Endothelial cell of hepatic sinusoid (primary cell): ENCODE measurements at regions not wholly inside any gene's neighbourhood (a gene's known extent, or its start where the extent isn't known, plus 50 kb on each side); places are given as distances from the start of the nearest gene placed in this dataset.

Experiments used
- in situ Hi-C: cut with HindIII; loops from 2 replicates; pipeline ENCODE4 v1.10.0; 2017; ENCODE audit warnings: low sequenced_read_pairs

DNA sequence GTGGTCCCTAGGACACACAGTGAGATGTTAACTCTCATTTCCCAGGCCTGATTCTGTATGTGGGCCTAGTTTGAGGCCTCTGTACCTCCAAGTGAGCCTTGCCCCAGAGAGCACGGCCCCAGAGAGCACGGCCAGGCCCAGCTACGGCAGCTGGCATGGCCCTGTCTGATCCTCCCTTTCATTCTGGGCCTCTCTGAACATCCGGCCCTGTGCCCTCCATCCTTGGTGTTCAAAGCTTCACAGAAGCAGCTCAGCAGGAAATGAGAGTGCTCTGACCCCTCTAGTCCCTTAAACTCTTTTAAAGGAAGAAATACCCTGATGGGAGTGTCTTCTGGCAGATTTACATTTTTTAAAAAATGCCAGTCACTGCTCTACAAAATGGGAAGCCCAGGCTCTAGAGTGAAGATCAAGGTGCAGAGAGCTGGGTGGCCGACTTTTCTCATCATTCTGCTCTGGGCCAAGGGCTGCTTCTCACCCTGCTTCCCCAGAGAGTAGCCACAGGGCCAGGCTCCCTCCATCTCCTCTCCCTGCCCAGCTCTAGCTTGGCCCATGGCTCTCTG is 171.9 kb downstream of the RPS24 start:
- in situ Hi-C loops = no loop called here

DNA sequence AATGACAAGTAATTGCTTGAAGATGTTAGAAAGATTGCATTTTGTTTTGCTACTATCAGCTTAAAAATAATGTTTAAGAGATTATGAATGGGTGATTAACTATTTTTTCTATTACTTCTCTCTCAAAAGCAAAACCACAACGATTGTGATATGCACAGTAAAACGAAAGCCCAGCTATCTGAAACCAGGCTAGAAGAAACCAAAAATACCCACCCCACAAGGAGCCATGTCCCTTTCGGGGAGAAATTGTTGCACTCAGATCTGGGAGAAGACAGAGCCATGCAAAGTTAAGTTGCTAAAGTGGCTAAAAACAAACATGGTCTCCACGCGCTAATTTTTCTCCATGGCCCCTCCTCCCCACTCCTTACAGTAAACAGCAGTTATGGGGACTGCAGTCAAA is 173.6 kb downstream of the RPS24 start:
- in situ Hi-C loops = no loop called here

DNA sequence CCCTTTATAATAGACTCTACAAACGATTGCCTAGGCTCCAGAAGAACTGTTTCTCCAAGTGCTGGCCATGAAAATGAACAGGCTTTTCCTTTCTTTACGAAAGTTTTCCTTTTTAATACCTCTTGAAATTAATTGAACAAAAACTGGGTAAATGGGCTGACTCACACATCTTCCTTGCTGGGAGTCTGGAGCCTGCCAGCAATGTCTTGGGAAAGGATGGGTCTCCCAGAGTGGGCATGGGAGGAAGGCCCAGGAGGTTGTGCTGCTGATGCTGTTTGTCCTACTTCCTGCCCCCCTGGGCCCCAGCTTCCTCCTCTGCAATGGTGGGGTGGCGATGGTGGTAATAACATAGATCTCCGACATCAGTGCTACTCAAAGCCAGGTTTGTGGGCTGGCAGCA is 174.1 kb downstream of the RPS24 start:
- in situ Hi-C loops = no loop called here

DNA sequence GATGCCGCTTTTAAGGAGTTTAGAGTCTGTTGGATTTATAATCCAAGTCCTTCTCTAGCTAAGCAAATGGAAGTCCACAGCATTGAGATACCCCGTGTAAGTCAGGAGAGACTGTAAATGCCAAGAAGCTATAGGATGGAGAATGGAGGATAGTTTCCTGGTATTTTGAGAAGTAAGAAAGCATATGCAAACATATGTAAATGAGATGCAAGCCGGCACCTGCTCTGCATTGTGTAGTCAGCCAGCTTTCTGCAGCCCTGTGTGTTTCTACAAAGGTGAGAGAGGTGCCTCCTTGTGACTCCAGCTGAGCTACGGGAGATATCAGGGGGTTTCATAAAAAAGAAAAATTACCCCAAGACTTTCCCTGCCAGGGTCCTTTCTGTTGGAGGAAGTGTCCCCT is 176.3 kb downstream of the RPS24 start:
- in situ Hi-C loops = no loop called here

DNA sequence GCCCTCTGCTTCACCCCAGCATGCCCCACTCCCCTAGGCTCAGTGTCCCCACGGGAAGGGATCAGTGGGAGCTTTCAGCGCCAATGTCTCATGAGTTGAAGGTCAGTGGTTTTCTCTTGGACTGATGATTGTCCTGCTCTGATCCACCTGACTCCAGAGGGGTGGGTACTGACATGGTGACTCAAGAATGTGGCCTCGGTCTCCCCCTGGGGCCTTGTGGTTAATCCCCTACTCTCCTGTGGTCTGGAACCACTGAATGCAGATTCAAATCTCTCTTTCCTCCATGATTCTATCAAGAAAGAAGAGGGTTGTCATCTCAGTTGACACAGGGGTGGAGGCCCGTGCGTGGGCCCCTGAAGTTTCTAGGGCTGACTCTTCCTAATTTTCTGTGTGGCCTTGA is 176.9 kb downstream of the RPS24 start:
- in situ Hi-C loops = no loop called here

DNA sequence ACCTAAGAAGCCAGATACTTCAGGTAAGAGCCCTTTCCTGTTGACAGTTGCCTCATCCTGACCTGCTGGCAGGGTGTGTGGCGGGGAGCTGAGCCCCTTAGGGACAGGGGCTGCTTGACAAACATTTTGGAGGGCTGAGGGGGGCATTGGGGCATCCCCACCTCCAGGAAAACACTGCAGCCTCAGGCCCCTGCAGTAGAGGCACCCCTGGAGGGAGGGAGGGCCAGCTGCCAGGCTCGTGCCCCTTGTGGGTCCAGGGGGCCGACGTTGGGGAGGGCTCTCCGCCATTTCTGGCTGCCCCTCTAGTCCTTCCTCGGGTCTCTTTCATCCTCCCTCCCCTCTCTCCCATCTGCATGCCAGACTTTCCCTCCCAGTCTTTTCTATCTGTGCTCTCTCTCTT is 177.3 kb downstream of the RPS24 start:
- in situ Hi-C loops = no loop called here

DNA sequence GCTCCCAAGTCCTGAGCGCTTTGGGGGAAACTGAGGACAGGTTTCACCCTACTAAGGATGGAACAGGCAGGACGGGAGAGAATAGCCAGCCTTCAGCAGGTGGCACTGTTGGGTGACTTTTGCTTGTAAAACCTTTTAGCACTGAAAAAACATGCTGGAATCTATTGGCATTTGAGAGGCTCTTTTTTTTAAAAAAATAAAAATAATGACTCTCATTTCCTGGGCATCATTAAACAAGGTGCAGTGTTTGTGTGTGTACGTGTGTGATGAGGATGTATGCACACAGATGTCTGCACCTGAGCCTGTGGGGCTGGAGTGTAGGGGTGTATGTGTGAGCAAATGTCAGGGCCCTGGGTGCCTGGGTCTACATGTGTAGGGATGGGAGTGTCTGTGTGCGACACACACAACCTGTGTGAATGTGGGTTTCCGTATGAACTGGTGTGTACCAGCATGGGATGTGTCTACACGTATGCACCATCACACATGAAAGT is 177.9 kb downstream of the RPS24 start:
- in situ Hi-C loops = no loop called here

DNA sequence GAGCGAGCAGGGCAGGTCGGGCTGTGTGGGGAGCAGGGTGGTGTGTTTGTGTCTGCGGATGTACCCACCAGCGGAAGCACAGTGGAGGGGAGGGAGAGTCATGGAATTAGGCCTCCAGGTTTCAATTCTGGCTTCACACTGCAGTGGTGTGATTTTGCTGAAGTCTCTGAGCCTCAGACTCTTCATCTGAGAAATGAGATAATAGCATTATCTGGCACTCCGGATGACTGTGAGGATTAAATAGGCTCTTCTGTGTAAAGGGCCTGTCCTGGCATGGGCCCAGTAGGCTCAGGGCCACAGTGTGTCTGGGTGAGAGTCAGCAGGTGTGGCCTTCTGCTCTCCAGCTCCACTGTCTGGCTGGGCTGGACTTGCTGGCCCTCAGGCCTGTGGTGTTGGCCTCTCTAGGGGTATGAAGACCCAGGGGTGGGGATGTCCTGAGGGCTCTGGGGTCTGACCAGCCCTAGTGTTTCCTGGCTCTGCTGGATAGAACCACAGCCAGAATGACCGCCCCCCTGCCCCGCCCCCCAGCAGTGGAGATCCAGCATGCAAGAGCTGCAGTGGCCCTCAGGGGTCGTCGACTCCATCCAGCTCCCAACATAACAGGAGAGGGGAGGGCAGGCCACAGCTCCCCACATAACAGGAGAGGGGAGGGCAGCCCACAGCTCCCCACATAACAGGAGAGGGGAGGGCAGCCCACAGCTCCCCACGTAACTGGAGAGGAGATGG is 178.6 kb downstream of the RPS24 start:
- in situ Hi-C loops = no loop called here

DNA sequence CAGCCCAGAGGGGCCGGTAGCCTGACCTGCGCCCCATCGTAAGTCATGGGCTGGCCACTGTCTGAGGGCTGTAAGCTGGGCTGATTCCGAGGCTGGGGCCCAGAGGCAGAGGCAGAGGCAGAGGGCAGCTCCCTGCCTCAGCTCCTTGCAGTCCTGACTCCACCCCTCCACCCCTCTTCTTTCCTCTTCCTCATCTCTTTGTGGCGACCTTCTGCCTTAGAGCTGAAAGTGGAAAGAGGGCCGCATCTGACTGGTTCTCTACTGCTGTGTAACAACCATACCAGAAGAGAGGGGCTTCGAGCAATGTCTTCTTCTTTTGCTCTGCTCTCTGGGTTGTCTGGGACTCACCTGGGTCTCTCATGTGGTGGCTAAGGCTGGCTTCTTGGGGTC is 179.1 kb downstream of the RPS24 start:
- in situ Hi-C loops = no loop called here

DNA sequence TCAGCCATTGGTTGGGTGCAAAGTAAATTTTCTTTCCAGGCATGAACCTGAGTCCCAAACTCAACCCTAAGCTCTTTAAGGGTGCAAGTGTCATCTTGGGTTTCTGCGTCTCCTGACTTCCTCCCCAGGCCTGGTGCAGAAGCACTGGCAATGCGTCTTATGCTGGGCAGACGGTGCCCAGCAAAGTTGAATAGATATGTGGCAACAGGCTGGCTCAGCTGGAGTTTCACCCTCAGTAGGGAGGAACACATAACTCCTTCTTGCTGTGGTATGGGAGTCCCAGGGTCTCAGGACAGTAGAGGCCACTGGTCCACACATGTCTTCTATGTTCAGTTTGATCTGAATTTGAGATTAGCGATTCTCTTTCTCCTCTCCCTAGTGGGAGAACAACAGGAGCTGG is 181.3 kb downstream of the RPS24 start:
- in situ Hi-C loops = loop anchor here (5.0 kb wide), 1 partner anchor 87 kb away; no protein-coding TSS in a partner anchor

DNA sequence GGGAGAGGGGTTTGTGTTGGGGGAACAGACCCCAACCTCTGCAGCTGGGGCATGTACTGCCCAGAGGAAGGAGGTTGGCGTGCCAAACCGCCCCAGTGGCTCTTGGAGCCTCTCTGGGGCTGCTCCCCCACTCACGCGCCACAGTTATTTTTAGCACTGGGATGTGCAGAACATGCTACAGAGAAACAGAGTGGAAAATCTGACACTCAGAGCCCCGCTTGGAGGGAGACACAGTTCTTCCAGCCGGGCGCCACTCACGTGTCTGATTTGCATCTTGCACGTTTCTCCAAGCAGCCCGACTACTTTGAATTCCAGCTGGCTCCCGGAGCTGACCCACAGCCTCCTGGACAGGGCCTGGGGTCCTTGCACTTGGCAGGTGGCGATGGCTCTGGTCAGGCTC is 182.0 kb downstream of the RPS24 start:
- in situ Hi-C loops = loop anchor here (5.0 kb wide), 1 partner anchor 87 kb away; no protein-coding TSS in a partner anchor

DNA sequence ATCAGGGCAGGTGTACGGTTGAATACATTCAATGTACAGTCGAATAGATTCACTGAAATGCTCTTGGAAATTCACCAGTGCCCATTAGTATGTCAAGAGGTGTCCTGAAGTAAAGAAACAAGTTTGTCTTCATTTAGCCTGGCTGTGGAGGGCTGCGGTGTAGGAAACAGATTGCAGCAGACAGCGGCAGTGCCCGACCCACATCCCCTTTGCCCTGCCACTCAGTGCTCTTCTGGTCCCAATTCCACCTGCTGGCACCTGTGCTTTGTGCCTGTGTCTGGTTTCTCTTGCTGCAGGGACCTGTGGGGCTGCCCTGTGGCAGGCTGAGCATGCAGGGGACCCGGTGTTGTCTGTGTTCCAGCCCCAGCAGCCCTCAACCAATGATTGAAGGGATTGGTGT is 183.7 kb downstream of the RPS24 start:
- in situ Hi-C loops = loop anchor here (5.0 kb wide), 1 partner anchor 85 kb away; no protein-coding TSS in a partner anchor

DNA sequence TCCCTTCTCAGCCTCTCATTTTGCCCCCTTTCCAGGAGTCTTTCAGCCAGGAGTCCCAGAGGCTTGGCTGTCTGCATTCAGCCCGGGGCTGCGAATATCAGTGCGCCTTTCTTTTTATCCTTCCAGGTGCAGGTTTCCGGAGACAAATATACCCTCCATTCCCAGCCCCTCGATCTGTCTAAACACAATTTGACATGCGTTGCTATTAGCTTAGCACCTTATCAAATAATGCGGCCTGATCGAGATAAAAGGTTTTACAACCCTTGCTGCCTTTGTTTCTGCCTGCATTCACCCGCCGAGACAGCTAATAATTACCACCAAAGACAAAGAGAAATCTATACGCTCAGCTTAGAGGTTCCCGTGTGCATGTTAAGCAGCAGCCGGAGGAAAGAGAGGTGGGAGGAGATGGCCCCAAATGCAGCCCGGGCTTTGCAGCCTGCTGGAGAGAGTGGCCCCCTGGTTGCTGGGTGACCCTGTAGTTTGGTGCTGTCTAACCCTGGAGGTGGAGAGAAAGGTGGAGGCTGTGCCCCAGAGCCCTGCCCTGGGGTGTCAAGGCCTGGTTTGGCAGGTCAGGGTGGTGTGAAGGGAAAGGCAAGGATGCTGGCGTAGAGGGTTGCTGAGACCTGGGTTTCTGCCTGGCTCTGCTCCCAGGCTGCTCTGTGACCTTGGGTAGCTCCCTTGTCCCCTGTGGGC is 185.3 kb downstream of the RPS24 start:
- in situ Hi-C loops = loop anchor here (5.0 kb wide), 1 partner anchor 83 kb away; no protein-coding TSS in a partner anchor

DNA sequence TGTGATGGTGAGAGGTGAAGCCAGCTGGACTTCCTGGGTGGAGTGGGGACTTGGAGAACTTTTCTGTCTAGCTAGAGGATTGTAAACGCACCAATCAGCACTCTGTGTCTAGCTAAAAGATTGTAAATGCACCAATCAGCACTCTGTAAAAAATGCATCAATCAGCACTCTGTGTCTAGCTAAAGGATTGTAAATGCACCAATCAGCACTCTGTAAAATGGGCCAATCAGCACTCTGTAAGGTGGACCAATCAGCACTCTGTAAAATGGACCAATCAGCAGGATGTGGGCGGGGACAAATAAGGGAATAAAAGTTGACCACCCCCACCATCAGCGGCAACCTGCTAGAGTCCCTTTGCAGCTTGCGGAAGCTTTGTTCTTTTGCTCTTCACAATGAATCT is 185.9 kb downstream of the RPS24 start:
- in situ Hi-C loops = loop anchor here (5.0 kb wide), 1 partner anchor 83 kb away; no protein-coding TSS in a partner anchor

DNA sequence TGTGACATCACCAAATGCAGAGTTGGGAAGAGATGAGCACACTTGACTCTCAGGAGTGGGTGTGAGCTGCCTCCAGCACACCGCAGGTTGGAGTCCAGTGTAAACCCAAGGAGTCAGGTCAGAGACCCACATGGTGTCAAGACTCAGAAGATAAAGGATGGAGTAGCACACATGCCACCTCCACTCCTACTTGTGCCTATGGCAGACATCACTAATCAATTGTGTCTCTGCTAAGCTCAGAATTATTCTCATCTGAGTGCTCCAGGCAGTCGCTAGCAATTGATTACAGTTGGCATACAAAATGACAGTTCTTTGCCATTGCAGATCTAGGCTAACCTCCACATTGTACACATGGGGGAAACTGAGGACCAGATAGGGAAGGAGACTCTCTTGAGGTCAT is 187.1 kb downstream of the RPS24 start:
- in situ Hi-C loops = no loop called here

DNA sequence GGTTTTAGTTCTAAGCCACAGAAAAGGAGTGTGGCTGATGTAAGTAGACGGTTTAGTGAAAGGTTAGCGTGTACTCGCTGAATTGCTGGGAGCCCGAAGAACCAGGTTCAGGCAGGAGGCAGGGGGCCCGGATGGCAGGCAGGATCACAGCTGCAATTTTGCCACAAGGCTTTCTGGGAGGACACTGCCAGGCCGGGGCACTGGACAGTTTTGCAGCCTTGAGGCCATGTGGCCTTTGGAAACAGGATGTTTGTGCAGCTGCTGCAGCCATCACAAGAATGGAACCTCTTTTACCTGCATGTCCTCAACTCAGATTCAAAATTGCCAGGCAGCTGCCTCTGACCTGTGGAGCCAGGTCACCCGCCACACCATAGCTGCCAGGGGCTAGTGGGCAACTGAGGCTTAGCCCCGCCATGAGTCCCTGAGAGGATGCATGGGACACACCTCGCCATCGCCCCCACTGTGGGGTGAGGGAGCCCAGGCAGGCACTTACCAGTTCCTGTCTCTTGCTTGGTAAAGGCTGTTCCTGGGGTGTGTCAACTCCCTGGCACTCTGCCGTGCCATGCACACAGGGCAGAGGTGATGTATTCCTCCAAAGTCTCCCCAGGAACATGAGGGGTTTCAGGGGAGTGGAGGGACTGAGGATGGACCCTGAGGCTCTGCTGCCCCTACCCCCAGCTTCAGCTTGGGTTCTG is 188.6 kb downstream of the RPS24 start:
- in situ Hi-C loops = no loop called here

DNA sequence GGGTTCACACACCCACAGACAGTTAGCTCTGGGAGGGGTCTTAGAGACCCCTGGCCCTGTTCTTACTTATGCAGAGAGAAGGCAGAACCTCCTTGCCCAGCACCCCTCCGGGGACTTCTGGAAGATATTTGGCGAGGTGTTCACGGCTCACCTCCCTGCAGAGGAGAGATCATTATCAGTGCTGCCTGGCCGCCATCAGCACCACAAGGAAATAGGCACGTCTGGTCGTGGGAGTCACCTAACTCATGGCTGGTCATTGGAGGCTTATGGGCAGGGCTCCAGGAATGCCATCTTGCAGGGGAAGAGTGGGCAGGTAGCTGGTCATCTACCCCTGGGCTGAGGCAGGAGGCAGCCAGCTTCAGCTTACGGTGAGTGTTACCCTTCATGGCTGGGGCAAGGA is 189.4 kb downstream of the RPS24 start:
- in situ Hi-C loops = no loop called here

DNA sequence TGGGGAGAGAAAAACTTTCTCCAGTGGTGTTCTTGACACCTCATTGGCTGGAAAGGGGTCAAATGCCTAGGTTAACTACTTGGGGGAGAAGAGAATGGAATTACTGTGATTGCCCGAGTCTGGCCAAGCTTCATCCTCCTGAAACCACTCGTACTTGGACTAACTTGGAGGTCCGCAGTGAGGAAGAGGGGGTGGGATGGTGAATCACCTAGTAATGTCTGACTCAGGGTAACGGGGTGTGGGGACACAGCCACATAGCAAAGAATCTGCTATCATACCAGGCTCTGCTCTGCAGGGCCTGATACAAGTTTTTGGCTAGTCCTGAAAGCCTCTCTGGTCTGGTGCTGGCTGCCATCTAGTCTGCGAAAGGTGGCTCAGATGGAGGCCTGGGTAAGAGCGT is 190.9 kb downstream of the RPS24 start:
- in situ Hi-C loops = no loop called here

DNA sequence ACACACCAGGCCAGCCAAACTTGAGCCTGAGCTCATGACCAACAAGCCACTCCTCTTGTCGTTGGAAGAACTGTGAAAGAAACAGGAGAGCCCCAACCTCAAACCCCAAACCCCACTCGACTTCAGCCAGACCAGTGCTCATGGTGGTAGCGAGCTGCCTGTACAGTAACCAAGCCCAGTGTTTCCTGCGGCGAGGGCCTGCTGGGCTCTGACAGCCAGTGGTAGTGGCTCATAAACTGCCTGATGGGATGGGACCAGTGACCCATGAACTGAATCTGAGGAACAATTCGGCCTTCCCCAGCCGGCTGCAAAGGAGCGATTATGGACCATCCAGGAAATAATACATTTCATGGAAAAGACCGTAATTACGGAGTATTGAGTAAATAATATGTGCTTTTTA is 191.9 kb downstream of the RPS24 start:
- in situ Hi-C loops = no loop called here

DNA sequence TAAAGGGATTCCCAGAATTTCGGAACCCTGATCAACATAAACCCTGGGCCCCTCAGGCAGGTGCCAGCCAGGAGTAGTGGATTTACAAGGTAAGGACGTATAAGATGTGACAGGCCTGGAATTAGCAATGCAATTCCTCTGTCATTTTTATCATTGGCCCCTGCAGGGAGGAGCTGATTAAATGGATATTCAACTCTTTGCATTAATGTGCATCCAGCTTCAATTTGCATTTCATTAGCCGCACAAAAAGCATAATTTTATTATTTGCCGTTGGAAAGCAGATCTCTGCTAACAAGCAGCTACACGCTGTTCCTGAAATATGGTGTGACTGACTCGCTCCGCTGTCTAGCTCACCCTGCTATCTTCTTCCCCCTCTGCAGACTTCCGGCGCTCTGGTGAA is 195.8 kb downstream of the RPS24 start:
- in situ Hi-C loops = no loop called here

DNA sequence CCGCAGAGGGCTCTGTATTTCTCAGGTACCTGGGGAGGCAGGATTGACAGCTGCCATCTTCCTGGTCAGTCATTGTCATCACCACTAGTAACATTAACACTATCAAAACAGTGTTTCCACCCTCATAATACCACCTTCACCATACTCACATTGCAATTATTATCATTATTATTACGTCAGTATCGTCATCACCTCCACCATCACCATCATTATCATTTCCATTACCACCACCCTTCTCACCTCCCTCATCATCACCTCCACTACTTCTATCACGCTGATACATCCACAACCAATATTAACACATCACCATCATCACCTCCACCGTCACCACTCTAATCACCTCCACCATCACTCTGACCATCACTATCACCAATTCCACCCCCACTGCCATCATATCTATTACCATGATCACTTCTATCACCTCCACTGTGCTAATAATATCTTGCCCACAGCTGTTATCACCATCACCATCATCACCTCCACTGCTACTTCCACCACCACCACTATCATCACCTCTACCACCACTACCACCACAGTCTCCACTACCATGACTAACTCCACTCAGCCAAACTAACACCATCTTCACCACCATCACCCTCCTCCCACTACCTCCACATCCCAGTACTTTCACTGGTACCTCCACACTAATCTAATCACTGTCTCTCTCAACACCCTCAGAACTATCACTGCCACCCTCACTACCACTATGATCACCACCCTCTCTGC is 196.4 kb downstream of the RPS24 start:
- in situ Hi-C loops = no loop called here
